WTC11 (cell line): ENCODE measurements at regions not wholly inside any gene's neighbourhood (a gene's known extent, or its start where the extent isn't known, plus 50 kb on each side); places are given as distances from the start of the nearest gene placed in this dataset.

Experiments used
- ATAC-seq: fragments of 200-7000 bp; cut with Tn5 transposase; 2 replicates; pipeline ENCODE4 v1.10.0; 2021; ENCODE audit warnings: mild to moderate bottlenecking, moderate library complexity
- CTCF ChIA-PET: fragments of 300-600 bp; sonication (Branson Sonifier 250); formaldehyde crosslinking; loops from one replicate; lab custom pipeline; 2021; ENCODE audit warnings: antibody characterized with exemption; lab: Charles Lee
- POLR2A ChIA-PET: fragments of 350-600 bp; sonication (Branson Sonifier 250); formaldehyde crosslinking; loops from one replicate; lab custom pipeline; 2021; ENCODE audit warnings: antibody characterized with exemption; lab: Charles Lee
- DNase-seq: peaks from one replicate; pipeline ENCODE4 v3.0.0; 2021; ENCODE audit warnings: low spot score
- H3K27ac Mint-ChIP-seq: 2 replicates; pipeline ENCODE4 v1.8.0; 2021; ENCODE audit warnings: mixed read lengths
- H3K27me3 Mint-ChIP-seq: 2 replicates; pipeline ENCODE4 v1.8.0; 2021; ENCODE audit warnings: low read depth, mild to moderate bottlenecking, moderate library complexity, mixed read lengths
- H3K36me3 Mint-ChIP-seq: 2 replicates; pipeline ENCODE4 v1.8.0; 2021; ENCODE audit warnings: mixed read lengths
- H3K4me1 Mint-ChIP-seq: 2 replicates; pipeline ENCODE4 v1.8.0; 2022; ENCODE audit warnings: mixed read lengths
- H3K4me3 Mint-ChIP-seq: 2 replicates; pipeline ENCODE4 v1.8.0; 2021; ENCODE audit warnings: mild to moderate bottlenecking, moderate library complexity, mixed read lengths
- H3K9me3 Mint-ChIP-seq: 2 replicates; pipeline ENCODE4 v1.8.0; 2021; ENCODE audit warnings: mixed read lengths
- CREB1 ChIP-seq: sonication (generic); formaldehyde crosslinking; IDR thresholded peaks from 2 replicates; pipeline ENCODE4 v1.8.0; 2023; ENCODE audit warnings: mild to moderate bottlenecking, missing genetic modification reagents
- ELF4 ChIP-seq: sonication (generic); formaldehyde crosslinking; IDR thresholded peaks from 2 replicates; pipeline ENCODE4 v1.8.1; 2022; ENCODE audit warnings: low read depth, mild to moderate bottlenecking, moderate library complexity, missing genetic modification reagents
- EMX1 ChIP-seq: fragments of 250-450 bp; sonication (Bioruptor Pico); IDR thresholded peaks from 2 replicates; pipeline ENCODE4 v1.8.0; 2021; ENCODE audit warnings: mild to moderate bottlenecking
- HMGA2 ChIP-seq: fragments of 250-450 bp; sonication (Bioruptor Pico); IDR thresholded peaks from 2 replicates; pipeline ENCODE4 v1.4.0; 2021; ENCODE audit warnings: mild to moderate bottlenecking, moderate library complexity
- IRF2 ChIP-seq: sonication (generic); formaldehyde crosslinking; IDR thresholded peaks from 2 replicates; pipeline ENCODE4 v1.8.0; 2022; ENCODE audit warnings: low read depth, missing genetic modification reagents, borderline replicate concordance
- JAZF1 ChIP-seq: fragments of 250-450 bp; sonication (Bioruptor Pico); IDR thresholded peaks from 2 replicates; pipeline ENCODE4 v1.9.0; 2021; ENCODE audit warnings: moderate library complexity, mild to moderate bottlenecking, inconsistent platforms
- KAT7 ChIP-seq: sonication (generic); formaldehyde crosslinking; IDR thresholded peaks from 2 replicates; pipeline ENCODE4 v1.8.1; 2023; ENCODE audit warnings: missing genetic modification reagents, mild to moderate bottlenecking, borderline replicate concordance
- NR3C1 ChIP-seq: sonication (generic); formaldehyde crosslinking; conservative IDR thresholded peaks from 2 replicates; pipeline ENCODE4 v1.8.1; 2023; ENCODE audit warnings: low read depth, mild to moderate bottlenecking, missing genetic modification reagents
- SMAD3 ChIP-seq: sonication (generic); formaldehyde crosslinking; IDR thresholded peaks from 2 replicates; pipeline ENCODE4 v1.8.0; 2022; ENCODE audit warnings: missing genetic modification reagents, mild to moderate bottlenecking, borderline replicate concordance
- ZNF317 ChIP-seq: sonication (generic); formaldehyde crosslinking; IDR thresholded peaks from 2 replicates; pipeline ENCODE4 v1.8.1; 2023; ENCODE audit warnings: low read depth, mild to moderate bottlenecking, moderate library complexity, missing genetic modification reagents, borderline replicate concordance
- ZNF423 ChIP-seq: fragments of 250-450 bp; sonication (Bioruptor Pico); IDR thresholded peaks from 2 replicates; pipeline ENCODE4 v2.1.2; 2022; ENCODE audit warnings: mild to moderate bottlenecking, moderate library complexity
- TF ChIP-seq, protein P1 (sequence below): sonication (generic); formaldehyde crosslinking; IDR thresholded peaks from 2 replicates; pipeline ENCODE4 v1.8.1; 2023; ENCODE audit warnings: mild to moderate bottlenecking, missing genetic modification reagents
- TF ChIP-seq, protein P2 (sequence below): sonication (generic); formaldehyde crosslinking; IDR thresholded peaks from 2 replicates; pipeline ENCODE4 v1.8.1; 2022; ENCODE audit warnings: mild to moderate bottlenecking, moderate library complexity, missing genetic modification reagents
- TF ChIP-seq, protein P3 (sequence below): sonication (generic); formaldehyde crosslinking; IDR thresholded peaks from 2 replicates; pipeline ENCODE4 v1.8.0; 2023; ENCODE audit warnings: mild to moderate bottlenecking, missing genetic modification reagents
- TF ChIP-seq, protein P4 (sequence below): sonication (generic); formaldehyde crosslinking; IDR thresholded peaks from 2 replicates; pipeline ENCODE4 v1.8.1; 2023; ENCODE audit warnings: mild to moderate bottlenecking, missing genetic modification reagents, borderline replicate concordance
- TF ChIP-seq, protein P5 (sequence below): sonication (generic); formaldehyde crosslinking; IDR thresholded peaks from 2 replicates; pipeline ENCODE4 v1.8.1; 2022; ENCODE audit warnings: missing genetic modification reagents, borderline replicate concordance
- TF ChIP-seq, protein P6 (sequence below): fragments of 250-450 bp; sonication (Bioruptor Pico); IDR thresholded peaks from 2 replicates; pipeline ENCODE4 v2.1.2; 2022; ENCODE audit warnings: mild to moderate bottlenecking, moderate library complexity
- TF ChIP-seq, protein P7 (sequence below): sonication (generic); formaldehyde crosslinking; IDR thresholded peaks from 2 replicates; pipeline ENCODE4 v1.8.1; 2023; ENCODE audit warnings: mild to moderate bottlenecking, missing genetic modification reagents

DNA sequence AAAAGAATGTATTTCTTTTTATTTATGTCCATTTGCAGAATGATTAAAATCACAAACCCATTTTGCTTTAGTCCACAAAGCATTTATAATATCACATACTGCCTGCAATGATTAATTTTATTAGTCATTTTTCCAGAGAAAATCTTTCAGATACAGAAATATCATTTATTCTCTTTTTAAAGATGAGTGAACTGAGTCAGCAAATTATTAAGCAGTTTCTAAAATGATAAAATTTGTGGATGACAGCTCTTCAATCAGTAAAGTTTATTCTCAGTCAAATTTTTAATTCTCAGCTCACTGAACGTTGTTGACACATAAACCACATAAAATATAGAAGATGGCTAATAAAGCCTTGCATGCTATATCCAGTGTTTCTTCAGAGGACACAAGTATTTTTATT, 485.5 kb downstream of the PRR32 start:
- peaks cover 7% of the 10 kb centered on the region; the same call in 1 of the 2 replicates for H3K36me3 Mint-ChIP-seq
- TF ChIP-seq, protein P1, sequence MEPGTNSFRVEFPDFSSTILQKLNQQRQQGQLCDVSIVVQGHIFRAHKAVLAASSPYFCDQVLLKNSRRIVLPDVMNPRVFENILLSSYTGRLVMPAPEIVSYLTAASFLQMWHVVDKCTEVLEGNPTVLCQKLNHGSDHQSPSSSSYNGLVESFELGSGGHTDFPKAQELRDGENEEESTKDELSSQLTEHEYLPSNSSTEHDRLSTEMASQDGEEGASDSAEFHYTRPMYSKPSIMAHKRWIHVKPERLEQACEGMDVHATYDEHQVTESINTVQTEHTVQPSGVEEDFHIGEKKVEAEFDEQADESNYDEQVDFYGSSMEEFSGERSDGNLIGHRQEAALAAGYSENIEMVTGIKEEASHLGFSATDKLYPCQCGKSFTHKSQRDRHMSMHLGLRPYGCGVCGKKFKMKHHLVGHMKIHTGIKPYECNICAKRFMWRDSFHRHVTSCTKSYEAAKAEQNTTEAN, result no peak
- TF ChIP-seq, protein P2, sequence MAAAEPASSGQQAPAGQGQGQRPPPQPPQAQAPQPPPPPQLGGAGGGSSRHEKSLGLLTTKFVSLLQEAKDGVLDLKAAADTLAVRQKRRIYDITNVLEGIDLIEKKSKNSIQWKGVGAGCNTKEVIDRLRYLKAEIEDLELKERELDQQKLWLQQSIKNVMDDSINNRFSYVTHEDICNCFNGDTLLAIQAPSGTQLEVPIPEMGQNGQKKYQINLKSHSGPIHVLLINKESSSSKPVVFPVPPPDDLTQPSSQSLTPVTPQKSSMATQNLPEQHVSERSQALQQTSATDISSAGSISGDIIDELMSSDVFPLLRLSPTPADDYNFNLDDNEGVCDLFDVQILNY (CRISPR knock-in tag), result no peak
- TF ChIP-seq CREB1 (no peak), IRF2 (CRISPR knock-in tag) (no peak), ZNF423 (no peak), NR3C1 (CRISPR knock-in tag) (no peak), EMX1 (CRISPR knock-in tag) (no peak)
- TF ChIP-seq, protein P3, sequence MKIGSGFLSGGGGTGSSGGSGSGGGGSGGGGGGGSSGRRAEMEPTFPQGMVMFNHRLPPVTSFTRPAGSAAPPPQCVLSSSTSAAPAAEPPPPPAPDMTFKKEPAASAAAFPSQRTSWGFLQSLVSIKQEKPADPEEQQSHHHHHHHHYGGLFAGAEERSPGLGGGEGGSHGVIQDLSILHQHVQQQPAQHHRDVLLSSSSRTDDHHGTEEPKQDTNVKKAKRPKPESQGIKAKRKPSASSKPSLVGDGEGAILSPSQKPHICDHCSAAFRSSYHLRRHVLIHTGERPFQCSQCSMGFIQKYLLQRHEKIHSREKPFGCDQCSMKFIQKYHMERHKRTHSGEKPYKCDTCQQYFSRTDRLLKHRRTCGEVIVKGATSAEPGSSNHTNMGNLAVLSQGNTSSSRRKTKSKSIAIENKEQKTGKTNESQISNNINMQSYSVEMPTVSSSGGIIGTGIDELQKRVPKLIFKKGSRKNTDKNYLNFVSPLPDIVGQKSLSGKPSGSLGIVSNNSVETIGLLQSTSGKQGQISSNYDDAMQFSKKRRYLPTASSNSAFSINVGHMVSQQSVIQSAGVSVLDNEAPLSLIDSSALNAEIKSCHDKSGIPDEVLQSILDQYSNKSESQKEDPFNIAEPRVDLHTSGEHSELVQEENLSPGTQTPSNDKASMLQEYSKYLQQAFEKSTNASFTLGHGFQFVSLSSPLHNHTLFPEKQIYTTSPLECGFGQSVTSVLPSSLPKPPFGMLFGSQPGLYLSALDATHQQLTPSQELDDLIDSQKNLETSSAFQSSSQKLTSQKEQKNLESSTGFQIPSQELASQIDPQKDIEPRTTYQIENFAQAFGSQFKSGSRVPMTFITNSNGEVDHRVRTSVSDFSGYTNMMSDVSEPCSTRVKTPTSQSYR (CRISPR knock-in tag), result no peak
- ATAC-seq (no peak), DNase-seq (no peak)
- H3K27ac Mint-ChIP-seq, result no peak overlapping the region
- H3K9me3 Mint-ChIP-seq, result peaks cover 8% of the 10 kb centered on the region
- H3K4me3 Mint-ChIP-seq, result no peak overlapping the region
- no peaks in the 10 kb centered on the region for H3K27me3 Mint-ChIP-seq
- CTCF ChIA-PET, result no interaction called here
- POLR2A ChIA-PET, result no interaction called here
- H3K4me1 Mint-ChIP-seq, result no peaks in the 10 kb centered on the region

DNA sequence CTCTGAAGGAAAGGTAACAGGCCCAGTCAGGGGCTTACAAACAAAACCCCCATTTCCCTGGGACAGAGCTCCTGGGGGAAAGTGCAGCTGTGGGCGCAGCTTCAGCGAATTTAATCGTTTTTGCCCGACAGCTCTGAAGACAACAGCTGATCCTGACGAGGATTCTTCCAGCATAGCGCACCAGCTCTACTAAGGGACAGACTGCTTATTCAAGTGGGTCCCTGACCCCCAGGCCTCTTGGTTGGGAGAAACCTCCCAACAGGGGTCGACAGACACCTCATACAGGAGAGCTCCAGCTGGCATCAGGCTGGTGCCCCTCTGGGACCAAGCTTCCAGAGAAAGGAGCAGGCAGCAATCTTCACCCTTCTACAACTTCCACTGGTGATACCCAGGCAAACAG, 486.7 kb downstream of the PRR32 start:
- Mint-ChIP-seq H3K9me3 (peaks cover 8% of the 10 kb centered on the region), H3K4me1 (no peaks in the 10 kb centered on the region), H3K27me3 (no peaks in the 10 kb centered on the region), H3K27ac (no peak overlapping the region), H3K36me3 (peaks cover 7% of the 10 kb centered on the region; the same call in 1 of the 2 replicates), H3K4me3 (no peak overlapping the region)
- DNase-seq, result no peak
- no peak for TF ChIP-seq KAT7
- TF ChIP-seq HMGA2 (CRISPR knock-in tag), result no peak
- TF ChIP-seq, protein P4, sequence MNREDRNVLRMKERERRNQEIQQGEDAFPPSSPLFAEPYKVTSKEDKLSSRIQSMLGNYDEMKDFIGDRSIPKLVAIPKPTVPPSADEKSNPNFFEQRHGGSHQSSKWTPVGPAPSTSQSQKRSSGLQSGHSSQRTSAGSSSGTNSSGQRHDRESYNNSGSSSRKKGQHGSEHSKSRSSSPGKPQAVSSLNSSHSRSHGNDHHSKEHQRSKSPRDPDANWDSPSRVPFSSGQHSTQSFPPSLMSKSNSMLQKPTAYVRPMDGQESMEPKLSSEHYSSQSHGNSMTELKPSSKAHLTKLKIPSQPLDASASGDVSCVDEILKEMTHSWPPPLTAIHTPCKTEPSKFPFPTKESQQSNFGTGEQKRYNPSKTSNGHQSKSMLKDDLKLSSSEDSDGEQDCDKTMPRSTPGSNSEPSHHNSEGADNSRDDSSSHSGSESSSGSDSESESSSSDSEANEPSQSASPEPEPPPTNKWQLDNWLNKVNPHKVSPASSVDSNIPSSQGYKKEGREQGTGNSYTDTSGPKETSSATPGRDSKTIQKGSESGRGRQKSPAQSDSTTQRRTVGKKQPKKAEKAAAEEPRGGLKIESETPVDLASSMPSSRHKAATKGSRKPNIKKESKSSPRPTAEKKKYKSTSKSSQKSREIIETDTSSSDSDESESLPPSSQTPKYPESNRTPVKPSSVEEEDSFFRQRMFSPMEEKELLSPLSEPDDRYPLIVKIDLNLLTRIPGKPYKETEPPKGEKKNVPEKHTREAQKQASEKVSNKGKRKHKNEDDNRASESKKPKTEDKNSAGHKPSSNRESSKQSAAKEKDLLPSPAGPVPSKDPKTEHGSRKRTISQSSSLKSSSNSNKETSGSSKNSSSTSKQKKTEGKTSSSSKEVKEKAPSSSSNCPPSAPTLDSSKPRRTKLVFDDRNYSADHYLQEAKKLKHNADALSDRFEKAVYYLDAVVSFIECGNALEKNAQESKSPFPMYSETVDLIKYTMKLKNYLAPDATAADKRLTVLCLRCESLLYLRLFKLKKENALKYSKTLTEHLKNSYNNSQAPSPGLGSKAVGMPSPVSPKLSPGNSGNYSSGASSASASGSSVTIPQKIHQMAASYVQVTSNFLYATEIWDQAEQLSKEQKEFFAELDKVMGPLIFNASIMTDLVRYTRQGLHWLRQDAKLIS (CRISPR knock-in tag), result no peak
- no peak for TF ChIP-seq SMAD3 (CRISPR knock-in tag)
- no peak for TF ChIP-seq JAZF1
- TF ChIP-seq, protein P5, sequence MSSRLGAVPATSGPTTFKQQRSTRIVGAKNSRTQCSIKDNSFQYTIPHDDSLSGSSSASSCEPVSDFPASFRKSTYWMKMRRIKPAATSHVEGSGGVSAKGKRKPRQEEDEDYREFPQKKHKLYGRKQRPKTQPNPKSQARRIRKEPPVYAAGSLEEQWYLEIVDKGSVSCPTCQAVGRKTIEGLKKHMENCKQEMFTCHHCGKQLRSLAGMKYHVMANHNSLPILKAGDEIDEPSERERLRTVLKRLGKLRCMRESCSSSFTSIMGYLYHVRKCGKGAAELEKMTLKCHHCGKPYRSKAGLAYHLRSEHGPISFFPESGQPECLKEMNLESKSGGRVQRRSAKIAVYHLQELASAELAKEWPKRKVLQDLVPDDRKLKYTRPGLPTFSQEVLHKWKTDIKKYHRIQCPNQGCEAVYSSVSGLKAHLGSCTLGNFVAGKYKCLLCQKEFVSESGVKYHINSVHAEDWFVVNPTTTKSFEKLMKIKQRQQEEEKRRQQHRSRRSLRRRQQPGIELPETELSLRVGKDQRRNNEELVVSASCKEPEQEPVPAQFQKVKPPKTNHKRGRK (CRISPR knock-in tag), result no peak
- TF ChIP-seq ELF4, result no peak
- TF ChIP-seq ZNF317 (CRISPR knock-in tag), result no peak
- TF ChIP-seq, protein P6, sequence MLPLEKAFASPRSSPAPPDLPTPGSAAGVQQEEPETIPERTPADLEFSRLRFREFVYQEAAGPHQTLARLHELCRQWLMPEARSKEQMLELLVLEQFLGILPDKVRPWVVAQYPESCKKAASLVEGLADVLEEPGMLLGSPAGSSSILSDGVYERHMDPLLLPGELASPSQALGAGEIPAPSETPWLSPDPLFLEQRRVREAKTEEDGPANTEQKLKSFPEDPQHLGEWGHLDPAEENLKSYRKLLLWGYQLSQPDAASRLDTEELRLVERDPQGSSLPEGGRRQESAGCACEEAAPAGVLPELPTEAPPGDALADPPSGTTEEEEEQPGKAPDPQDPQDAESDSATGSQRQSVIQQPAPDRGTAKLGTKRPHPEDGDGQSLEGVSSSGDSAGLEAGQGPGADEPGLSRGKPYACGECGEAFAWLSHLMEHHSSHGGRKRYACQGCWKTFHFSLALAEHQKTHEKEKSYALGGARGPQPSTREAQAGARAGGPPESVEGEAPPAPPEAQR, result no peak
- TF ChIP-seq, protein P7, sequence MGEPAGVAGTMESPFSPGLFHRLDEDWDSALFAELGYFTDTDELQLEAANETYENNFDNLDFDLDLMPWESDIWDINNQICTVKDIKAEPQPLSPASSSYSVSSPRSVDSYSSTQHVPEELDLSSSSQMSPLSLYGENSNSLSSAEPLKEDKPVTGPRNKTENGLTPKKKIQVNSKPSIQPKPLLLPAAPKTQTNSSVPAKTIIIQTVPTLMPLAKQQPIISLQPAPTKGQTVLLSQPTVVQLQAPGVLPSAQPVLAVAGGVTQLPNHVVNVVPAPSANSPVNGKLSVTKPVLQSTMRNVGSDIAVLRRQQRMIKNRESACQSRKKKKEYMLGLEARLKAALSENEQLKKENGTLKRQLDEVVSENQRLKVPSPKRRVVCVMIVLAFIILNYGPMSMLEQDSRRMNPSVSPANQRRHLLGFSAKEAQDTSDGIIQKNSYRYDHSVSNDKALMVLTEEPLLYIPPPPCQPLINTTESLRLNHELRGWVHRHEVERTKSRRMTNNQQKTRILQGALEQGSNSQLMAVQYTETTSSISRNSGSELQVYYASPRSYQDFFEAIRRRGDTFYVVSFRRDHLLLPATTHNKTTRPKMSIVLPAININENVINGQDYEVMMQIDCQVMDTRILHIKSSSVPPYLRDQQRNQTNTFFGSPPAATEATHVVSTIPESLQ, result no peak
- ATAC-seq, result no peak
- CTCF ChIA-PET, result no interaction called here
- POLR2A ChIA-PET, result no interaction called here
